Activated naive CD4-positive, alpha-beta T cell treated with anti-CD3 and anti-CD28 coated beads for 36 hours (primary cell): ENCODE measurements at regions not wholly inside any gene's neighbourhood (a gene's known extent, or its start where the extent isn't known, plus 50 kb on each side); places are given as distances from the start of the nearest gene placed in this dataset.

Experiments
- CTCF ChIA-PET: fragments of 350-600 bp; sonication (Branson Sonifier 250); formaldehyde crosslinking; loops from one replicate; lab custom pipeline; 2021; ENCODE audit warnings: antibody characterized with exemption; lab: Charles Lee
- DNase-seq: peaks from one replicate; pipeline ENCODE4 v3.0.0-alpha.2; 2020
- H3K27ac Mint-ChIP-seq: one replicate; pipeline ENCODE4 v1.8.0; 2021; ENCODE audit warnings: mild to moderate bottlenecking, mixed read lengths
- H3K27me3 Mint-ChIP-seq: one replicate; pipeline ENCODE4 v1.8.0; 2021; ENCODE audit warnings: low read depth, mixed read lengths
- H3K36me3 Mint-ChIP-seq: one replicate; pipeline ENCODE4 v1.8.0; 2021; ENCODE audit warnings: low read depth, mixed read lengths
- H3K4me1 Mint-ChIP-seq: one replicate; pipeline ENCODE4 v1.8.0; 2021; ENCODE audit warnings: low read depth, mixed read lengths
- H3K4me3 Mint-ChIP-seq: one replicate; pipeline ENCODE4 v1.8.0; 2021; ENCODE audit warnings: mild to moderate bottlenecking, moderate library complexity, mixed read lengths
- H3K9me3 Mint-ChIP-seq: one replicate; pipeline ENCODE4 v1.8.0; 2021; ENCODE audit warnings: mixed read lengths
- intact Hi-C: fragments of 100-400 bp; cut with micrococcal nuclease; formaldehyde crosslinking; loops from one replicate; pipeline ENCODE4 v1.15.1; 2023

GRCh38 chr13:23488442-23488841 lies 54.9 kb upstream of the SACS start:
- H3K4me3 Mint-ChIP-seq: no peak overlapping the region
- no peak overlapping the region for H3K27ac Mint-ChIP-seq
- no peak for DNase-seq
- no peaks in the 10 kb centered on the region for H3K36me3 Mint-ChIP-seq
- intact Hi-C loops: no loop called here
- H3K9me3 Mint-ChIP-seq: no peaks in the 10 kb centered on the region
- H3K27me3 Mint-ChIP-seq: peaks cover 18% of the 10 kb centered on the region
- no peaks in the 10 kb centered on the region for H3K4me1 Mint-ChIP-seq
- CTCF ChIA-PET: interaction anchor here (0.7 to 1.0 kb wide), 2 partner anchors 21 to 514 kb away, joined by 3 to 4 read pairs; no protein-coding TSS in a partner anchor

GRCh38 chr13:23496255-23496654 lies 62.8 kb upstream of the SACS start:
- no peak overlapping the region for H3K4me3 Mint-ChIP-seq
- no peaks in the 10 kb centered on the region for H3K36me3 Mint-ChIP-seq
- no peak overlapping the region for H3K27ac Mint-ChIP-seq
- no peaks in the 10 kb centered on the region for H3K9me3 Mint-ChIP-seq
- H3K27me3 Mint-ChIP-seq: peaks cover 26% of the 10 kb centered on the region
- intact Hi-C loops: no loop called here
- no peak for DNase-seq
- no peaks in the 10 kb centered on the region for H3K4me1 Mint-ChIP-seq
- CTCF ChIA-PET: no interaction called here

- Mint-ChIP-seq H3K27ac (no peak overlapping the region), H3K9me3 (no peaks in the 10 kb centered on the region), H3K4me3 (no peak overlapping the region), H3K4me1 (no peaks in the 10 kb centered on the region), H3K36me3 (no peaks in the 10 kb centered on the region), H3K27me3 (peaks cover 26% of the 10 kb centered on the region)
- CTCF ChIA-PET: no interaction called here
- DNase-seq: no peak
- intact Hi-C loops: no loop called here
Measured at GRCh38 chr13:23497191-23497590, 63.7 kb upstream of the SACS start.

- no peak overlapping the region for H3K27ac Mint-ChIP-seq
- no peaks in the 10 kb centered on the region for H3K36me3 Mint-ChIP-seq
- intact Hi-C loops: no loop called here
- H3K4me1 Mint-ChIP-seq: no peaks in the 10 kb centered on the region
- DNase-seq: no peak
- CTCF ChIA-PET: no interaction called here
- H3K9me3 Mint-ChIP-seq: no peaks in the 10 kb centered on the region
- no peak overlapping the region for H3K4me3 Mint-ChIP-seq
- H3K27me3 Mint-ChIP-seq: peaks cover 11% of the 10 kb centered on the region
Measured at GRCh38 chr13:23500849-23501248, 67.3 kb upstream of the SACS start.

GRCh38 chr13:23504180-23504579 lies 66.0 kb upstream of the TNFRSF19 start:
- CTCF ChIA-PET: no interaction called here
- Mint-ChIP-seq H3K4me1 (no peaks in the 10 kb centered on the region), H3K27ac (no peak overlapping the region), H3K36me3 (no peaks in the 10 kb centered on the region), H3K9me3 (no peaks in the 10 kb centered on the region), H3K27me3 (peaks cover 7% of the 10 kb centered on the region), H3K4me3 (no peak overlapping the region)
- intact Hi-C loops: no loop called here
- DNase-seq: no peak

GRCh38 chr13:23505007-23505406 lies 65.2 kb upstream of the TNFRSF19 start:
- Mint-ChIP-seq H3K27ac (no peak overlapping the region), H3K4me1 (no peaks in the 10 kb centered on the region), H3K9me3 (no peaks in the 10 kb centered on the region), H3K4me3 (no peak overlapping the region), H3K36me3 (no peaks in the 10 kb centered on the region), H3K27me3 (peaks cover 8% of the 10 kb centered on the region)
- CTCF ChIA-PET: no interaction called here
- intact Hi-C loops: no loop called here
- DNase-seq: no peak

GRCh38 chr13:23506071-23506806 lies 64.0 kb upstream of the TNFRSF19 start:
- Mint-ChIP-seq H3K36me3 (no peaks in the 10 kb centered on the region), H3K4me3 (no peak overlapping the region), H3K27ac (no peak overlapping the region), H3K9me3 (no peaks in the 10 kb centered on the region), H3K27me3 (peaks cover 6% of the 10 kb centered on the region), H3K4me1 (no peaks in the 10 kb centered on the region)
- intact Hi-C loops: no loop called here
- CTCF ChIA-PET: interaction anchor here (0.6 kb wide), 1 partner anchor 111 kb away, joined by 4 read pairs; no protein-coding TSS in a partner anchor
- DNase-seq: no peak

GRCh38 chr13:23506807-23507291 lies 63.4 kb upstream of the TNFRSF19 start:
- no peaks in the 10 kb centered on the region for H3K36me3 Mint-ChIP-seq
- DNase-seq: no peak
- CTCF ChIA-PET: no interaction called here
- H3K9me3 Mint-ChIP-seq: no peaks in the 10 kb centered on the region
- no peaks in the 10 kb centered on the region for H3K4me1 Mint-ChIP-seq
- no peak overlapping the region for H3K4me3 Mint-ChIP-seq
- peaks cover 8% of the 10 kb centered on the region for H3K27me3 Mint-ChIP-seq
- no peak overlapping the region for H3K27ac Mint-ChIP-seq
- intact Hi-C loops: no loop called here

GRCh38 chr13:23509781-23510543 lies 60.2 kb upstream of the TNFRSF19 start:
- no peak overlapping the region for H3K4me3 Mint-ChIP-seq
- peaks cover 26% of the 10 kb centered on the region for H3K27me3 Mint-ChIP-seq
- intact Hi-C loops: no loop called here
- CTCF ChIA-PET: no interaction called here
- no peaks in the 10 kb centered on the region for H3K9me3 Mint-ChIP-seq
- no peaks in the 10 kb centered on the region for H3K36me3 Mint-ChIP-seq
- H3K27ac Mint-ChIP-seq: no peak overlapping the region
- no peak for DNase-seq
- no peaks in the 10 kb centered on the region for H3K4me1 Mint-ChIP-seq

- intact Hi-C loops: no loop called here
- CTCF ChIA-PET: no interaction called here
- H3K27me3 Mint-ChIP-seq: peaks cover 31% of the 10 kb centered on the region
- H3K27ac Mint-ChIP-seq: no peak overlapping the region
- H3K9me3 Mint-ChIP-seq: no peaks in the 10 kb centered on the region
- H3K4me1 Mint-ChIP-seq: no peaks in the 10 kb centered on the region
- H3K4me3 Mint-ChIP-seq: no peak overlapping the region
- H3K36me3 Mint-ChIP-seq: no peaks in the 10 kb centered on the region
- DNase-seq: no peak
Measured at GRCh38 chr13:23510544-23510916, 59.7 kb upstream of the TNFRSF19 start.

GRCh38 chr13:23510979-23511735 lies 59.1 kb upstream of the TNFRSF19 start:
- no peaks in the 10 kb centered on the region for H3K9me3 Mint-ChIP-seq
- intact Hi-C loops: no loop called here
- no peak overlapping the region for H3K4me3 Mint-ChIP-seq
- H3K27me3 Mint-ChIP-seq: peaks cover 31% of the 10 kb centered on the region
- H3K36me3 Mint-ChIP-seq: no peaks in the 10 kb centered on the region
- CTCF ChIA-PET: no interaction called here
- H3K27ac Mint-ChIP-seq: no peak overlapping the region
- H3K4me1 Mint-ChIP-seq: no peaks in the 10 kb centered on the region
- DNase-seq: peak; percentile 12

GRCh38 chr13:23512762-23513395 lies 57.3 kb upstream of the TNFRSF19 start:
- Mint-ChIP-seq H3K27ac (no peak overlapping the region), H3K4me1 (no peaks in the 10 kb centered on the region), H3K9me3 (no peaks in the 10 kb centered on the region), H3K4me3 (no peak overlapping the region), H3K36me3 (no peaks in the 10 kb centered on the region), H3K27me3 (peaks cover 33% of the 10 kb centered on the region)
- intact Hi-C loops: loop anchor here (2.0 kb wide), 1 partner anchor 358 kb away; no protein-coding TSS in a partner anchor
- no peak for DNase-seq
- CTCF ChIA-PET: interaction anchor here (0.6 kb wide), 1 partner anchor 373 kb away, joined by 3 read pairs; no protein-coding TSS in a partner anchor
